Endothelial cell of umbilical vein (primary cell): ENCODE measurements at regions not wholly inside any gene's neighbourhood (a gene's known extent, or its start where the extent isn't known, plus 50 kb on each side); places are given as distances from the start of the nearest gene placed in this dataset.

Experiments used
- BruUV-seq: library from RNA; stranded (reverse); fragments of 400-500 nt; replicated peaks from 2 replicates; lab custom pipeline; 2021; lab: Mats Ljungman, UMichigan
- CTCF ChIA-PET: fragments of 300-600, 350-600 bp; sonication (Branson Sonifier 250); formaldehyde crosslinking; loops from one replicate; lab custom pipeline; 2021; ENCODE audit warnings: antibody characterized with exemption, inconsistent platforms; lab: Charles Lee
- POLR2A ChIA-PET: fragments of 300-600, 350-600 bp; sonication (Branson Sonifier 250); formaldehyde crosslinking; loops from one replicate; lab custom pipeline; 2021; ENCODE audit warnings: antibody characterized with exemption, inconsistent platforms; lab: Charles Lee
- DNase-seq: peaks from one replicate; pipeline ENCODE4 v3.0.0-alpha.2; 2011; ENCODE audit warnings: low read depth, low spot score
- FAIRE-seq: peaks from 2 replicates; lab custom pipeline; 2011; peaks lifted over from hg19 to GRCh38; lab: Jason Lieb, UNC
- H2AFZ ChIP-seq: 2 replicates; pipeline ENCODE4 v1.6.0; 2012; ENCODE audit warnings: low read depth, low read length, control low read depth, inconsistent platforms
- H3K27ac ChIP-seq: 2 replicates; pipeline ENCODE4 v1.5.1; 2011; ENCODE audit warnings: low read depth, mild to moderate bottlenecking, control low read depth, low read length, moderate library complexity; ENCODE audit not compliant: insufficient read depth
- H3K27me3 ChIP-seq, 2 experiments: 2 replicates each; pipeline versions ENCODE4 v1.6.0 to v1.6.1; 2011; ENCODE audit warnings: low read length in 2 of 2, mixed read lengths in 1 of 2; ENCODE audit not compliant: control insufficient read depth in 2 of 2, insufficient read depth in 2 of 2
- H3K36me3 ChIP-seq, 2 experiments: 2 replicates in 1 of 2; 3 replicates in 1 of 2; pipeline ENCODE4 v1.5.1; 2011; ENCODE audit warnings: low read length in 2 of 2, mild to moderate bottlenecking in 1 of 2, moderate library complexity in 1 of 2; ENCODE audit not compliant: control insufficient read depth in 2 of 2, insufficient read depth in 2 of 2; ENCODE audit errors: extremely low read depth in 1 of 2
- H3K4me1 ChIP-seq: 3 replicates; pipeline ENCODE4 v1.5.1; 2011; ENCODE audit warnings: mild to moderate bottlenecking, low read length; ENCODE audit not compliant: control insufficient read depth, insufficient read depth; ENCODE audit errors: extremely low read depth
- H3K4me2 ChIP-seq: 2 replicates; pipeline ENCODE4 v1.6.1; 2011; ENCODE audit warnings: low read length, control low read depth, mixed read lengths; ENCODE audit not compliant: insufficient read depth
- H3K4me3 ChIP-seq, 3 experiments: fragments of 200-600 bp in 1 of 3; sonication (generic), shearing (Covaris generic) in 1 of 3; replicated peaks in 1 of 3; 2 replicates each; pipeline ENCODE4 v1.5.1; 2011 to 2016; ENCODE audit warnings: control low read depth in 3 of 3, low read length in 3 of 3, mild to moderate bottlenecking in 2 of 3, inconsistent platforms in 1 of 3, low read depth in 1 of 3, moderate library complexity in 1 of 3; ENCODE audit not compliant: insufficient read depth in 1 of 3
- H3K79me2 ChIP-seq: 2 replicates; pipeline ENCODE4 v1.6.0; 2012; ENCODE audit warnings: low read length, inconsistent platforms; ENCODE audit not compliant: control insufficient read depth, insufficient read depth
- H3K9ac ChIP-seq: replicated peaks from 2 replicates; pipeline ENCODE3; 2011; ENCODE audit warnings: low read length, control low read depth; ENCODE audit not compliant: insufficient read depth; ENCODE audit errors: extremely low read depth
- H3K9me1 ChIP-seq: replicated peaks from 3 replicates; pipeline ENCODE4 v1.6.0; 2011; ENCODE audit warnings: mild to moderate bottlenecking, low read length; ENCODE audit not compliant: control insufficient read depth, insufficient read depth; ENCODE audit errors: extremely low read depth
- H3K9me3 ChIP-seq: replicated peaks from 2 replicates; pipeline ENCODE4 v1.5.1; 2012; ENCODE audit warnings: low read length, inconsistent platforms; ENCODE audit not compliant: control insufficient read depth, insufficient read depth
- H4K20me1 ChIP-seq: replicated peaks from 2 replicates; pipeline ENCODE3; 2011; ENCODE audit warnings: mild to moderate bottlenecking, low read length; ENCODE audit not compliant: control insufficient read depth, insufficient read depth; ENCODE audit errors: extremely low read depth
- CTCF ChIP-seq, 2 donors: IDR thresholded peaks; 1 replicate in 1 of 2; 2 replicates in 1 of 2; pipeline ENCODE4 v1.5.1; 2011; ENCODE audit warnings: low read length in 2 of 2, mild to moderate bottlenecking in 2 of 2, moderate library complexity in 2 of 2, control low read depth in 1 of 2, inconsistent platforms in 1 of 2, low read depth in 1 of 2; ENCODE audit not compliant: insufficient read depth in 1 of 2; ENCODE audit errors: extremely low read depth in 1 of 2
- EZH2 ChIP-seq: IDR thresholded peaks from 2 replicates; pipeline ENCODE4 v1.6.1; 2012; ENCODE audit warnings: borderline replicate concordance, low read depth, mild to moderate bottlenecking, moderate library complexity, low read length, inconsistent platforms; ENCODE audit not compliant: severe bottlenecking
- FOS ChIP-seq: IDR thresholded peaks from 2 replicates; pipeline ENCODE4 v1.6.1; 2011; ENCODE audit warnings: mild to moderate bottlenecking, low read length, moderate library complexity, borderline replicate concordance; ENCODE audit not compliant: insufficient read depth
- GATA2 ChIP-seq: IDR thresholded peaks from 2 replicates; pipeline ENCODE4 v1.7.0; 2011; ENCODE audit warnings: low read depth, mild to moderate bottlenecking, moderate library complexity, mixed read lengths, low read length; ENCODE audit not compliant: insufficient read length, insufficient read depth
- JUN ChIP-seq: IDR thresholded peaks from 2 replicates; pipeline ENCODE4 v1.6.1; 2011; ENCODE audit warnings: borderline replicate concordance, low read depth; ENCODE audit not compliant: insufficient read length, insufficient read depth
- MAX ChIP-seq: IDR thresholded peaks from 2 replicates; pipeline ENCODE4 v1.6.1; 2011; ENCODE audit not compliant: insufficient read depth, insufficient read length
- MYC ChIP-seq: IDR thresholded peaks from one replicate; pipeline ENCODE4 v1.6.1; 2011; ENCODE audit warnings: mild to moderate bottlenecking, low read depth, low read length
- POLR2A ChIP-seq: IDR thresholded peaks from 2 replicates; pipeline ENCODE4 v1.6.1; 2012; ENCODE audit warnings: low read depth, mild to moderate bottlenecking, control low read depth, low read length
- POLR2AphosphoS5 ChIP-seq: IDR thresholded peaks from 2 replicates; pipeline ENCODE4 v1.6.1; 2012; ENCODE audit warnings: low read depth, mild to moderate bottlenecking, control low read depth, low read length, moderate library complexity; ENCODE audit not compliant: insufficient read depth
- dilution Hi-C: fragments of 300-500 bp; cut with MboI; formaldehyde crosslinking; loops from one replicate; pipeline ENCODE4 v1.15.0; 2019; ENCODE audit warnings: low sequenced_read_pairs; ENCODE audit not compliant: extremely low pct_ligation_motif_present
- intact Hi-C: fragments of 100-400 bp; cut with micrococcal nuclease; formaldehyde crosslinking; loops from one replicate; pipeline ENCODE4 v1.10.0; 2022

- Histone ChIP-seq H3K9me3 (no peaks in the 10 kb centered on the region), H3K9me1 (no peaks in the 10 kb centered on the region), H3K27me3 (no peaks in the 10 kb centered on the region), H3K27ac (no peak overlapping the region), H3K4me3 (no peak overlapping the region), H2AFZ (no peak overlapping the region), H3K4me2 (no peak overlapping the region), H3K36me3 (no peaks in the 10 kb centered on the region), H3K79me2 (no peaks in the 10 kb centered on the region), H3K9ac (no peak overlapping the region), H3K4me1 (no peaks in the 10 kb centered on the region), H4K20me1 (no peaks in the 10 kb centered on the region)
- TF ChIP-seq MAX (no peak), POLR2A (no peak), GATA2 (no peak), MYC (no peak), JUN (no peak), EZH2 (no peak), CTCF (IDR thresholded peaks at IDR 0.05; ENCODE audit: extremely low read depth in 1 of 2, insufficient read depth in 1 of 2, low read depth in 1 of 2, low read length in 2 of 2) (no peak), FOS (no peak), POLR2AphosphoS5 (no peak)
- ChIA-PET CTCF (no interaction called here), POLR2A (no interaction called here)
- dilution Hi-C loops = no loop called here
- intact Hi-C loops = no loop called here
- DNase-seq (no peak), FAIRE-seq (no peak)
- no TSS peak for BruUV-seq
Measured at GRCh38 chrX:56366901-56367300, 134.7 kb downstream of the KLF8 start.
